HG02588 (cell line): ENCODE measurements at regions not wholly inside any gene's neighbourhood (a gene's known extent, or its start where the extent isn't known, plus 50 kb on each side); places are given as distances from the start of the nearest gene placed in this dataset.
"Not testable (repeated sequence)": the region's sequence is repeated elsewhere in the genome, so short reads cannot be mapped to it uniquely, and the experiment has no call there.

Experiments used
- ATAC-seq: cut with Tn5 transposase; IDR thresholded peaks from one replicate; pipeline ENCODE4 v1.9.1; 2021; ENCODE audit warnings: mild to moderate bottlenecking, moderate library complexity; ENCODE audit not compliant: unreplicated experiment

GRCh38 chr9:20242510-20243189, 379.6 kb downstream of the MLLT3 start:
- peak; percentile 92 for ATAC-seq

GRCh38 chr9:20240498-20240897, 381.8 kb downstream of the MLLT3 start:
- no peak for ATAC-seq

GRCh38 chr9:20238921-20239320, 383.4 kb downstream of the MLLT3 start:
- no peak for ATAC-seq

- ATAC-seq = no peak
Observed at GRCh38 chr9:20237686-20238085, 384.6 kb downstream of the MLLT3 start.

GRCh38 chr9:20236676-20237075, 385.6 kb downstream of the MLLT3 start:
- ATAC-seq = no peak

- ATAC-seq = not testable (repeated sequence)
Observed at GRCh38 chr9:20235206-20235605, 387.1 kb downstream of the MLLT3 start.

- ATAC-seq = no peak
Observed at GRCh38 chr9:20228096-20228495, 394.2 kb downstream of the MLLT3 start.

- no peak for ATAC-seq
Observed at GRCh38 chr9:20227166-20227874, 395.0 kb downstream of the MLLT3 start.

GRCh38 chr9:20226345-20226744, 396.0 kb downstream of the MLLT3 start:
- no peak for ATAC-seq

- no peak for ATAC-seq
Observed at GRCh38 chr9:20225826-20226225, 396.5 kb downstream of the MLLT3 start.

GRCh38 chr9:20224756-20225155, 397.5 kb downstream of the MLLT3 start:
- ATAC-seq = no peak

- ATAC-seq = no peak
Observed at GRCh38 chr9:20220286-20220685, 402.0 kb downstream of the MLLT3 start.

GRCh38 chr9:20219437-20219836, 402.9 kb downstream of the MLLT3 start:
- no peak for ATAC-seq

GRCh38 chr9:20217596-20217995, 404.7 kb downstream of the MLLT3 start:
- no peak for ATAC-seq

GRCh38 chr9:20216438-20216837, 405.9 kb downstream of the MLLT3 start:
- no peak for ATAC-seq

- ATAC-seq = no peak
Observed at GRCh38 chr9:20215552-20215951, 406.7 kb downstream of the MLLT3 start.

- ATAC-seq = no peak
Observed at GRCh38 chr9:20212806-20213205, 409.5 kb downstream of the MLLT3 start.

GRCh38 chr9:20209391-20210340, 412.6 kb downstream of the MLLT3 start:
- ATAC-seq = peak; percentile 50

GRCh38 chr9:20208961-20209371, 413.3 kb downstream of the MLLT3 start:
- ATAC-seq = peak; percentile 38

- ATAC-seq = no peak
Observed at GRCh38 chr9:20208226-20208625, 414.1 kb downstream of the MLLT3 start.

GRCh38 chr9:20207176-20207575, 415.1 kb downstream of the MLLT3 start:
- ATAC-seq = no peak
